ENCODE measurements at regions not wholly inside any gene's neighbourhood (a gene's known extent, or its start where the extent isn't known, plus 50 kb on each side); places are given as distances from the start of the nearest gene placed in this dataset.

GRCh38 chr5:111668477-111669414 lies 88.2 kb downstream of the NREP start:
- POLR2A ChIA-PET: no interaction called here
- no peak overlapping the region for H3K9ac ChIP-seq (ENCODE audit: insufficient read depth, low read depth, low read length)
- ATAC-seq (no peak), FAIRE-seq (no peak), DNase-seq (ENCODE audit: low spot score) (no peak)
- no peak overlapping the region for H3K4me3 ChIP-seq (replicated peaks in 1 of 3; ENCODE audit: insufficient read depth in 1 of 3, low read depth in 2 of 3, low read length in 3 of 3)
- CTCF ChIA-PET (ENCODE audit: low intra/inter-chr PET ratio, low total read pairs): no interaction called here
- no peaks in the 10 kb centered on the region for H4K20me1 ChIP-seq (ENCODE audit: insufficient read depth, low read length)
- H2AFZ ChIP-seq (ENCODE audit: low read length): no peak overlapping the region
- TF ChIP-seq, protein P1, sequence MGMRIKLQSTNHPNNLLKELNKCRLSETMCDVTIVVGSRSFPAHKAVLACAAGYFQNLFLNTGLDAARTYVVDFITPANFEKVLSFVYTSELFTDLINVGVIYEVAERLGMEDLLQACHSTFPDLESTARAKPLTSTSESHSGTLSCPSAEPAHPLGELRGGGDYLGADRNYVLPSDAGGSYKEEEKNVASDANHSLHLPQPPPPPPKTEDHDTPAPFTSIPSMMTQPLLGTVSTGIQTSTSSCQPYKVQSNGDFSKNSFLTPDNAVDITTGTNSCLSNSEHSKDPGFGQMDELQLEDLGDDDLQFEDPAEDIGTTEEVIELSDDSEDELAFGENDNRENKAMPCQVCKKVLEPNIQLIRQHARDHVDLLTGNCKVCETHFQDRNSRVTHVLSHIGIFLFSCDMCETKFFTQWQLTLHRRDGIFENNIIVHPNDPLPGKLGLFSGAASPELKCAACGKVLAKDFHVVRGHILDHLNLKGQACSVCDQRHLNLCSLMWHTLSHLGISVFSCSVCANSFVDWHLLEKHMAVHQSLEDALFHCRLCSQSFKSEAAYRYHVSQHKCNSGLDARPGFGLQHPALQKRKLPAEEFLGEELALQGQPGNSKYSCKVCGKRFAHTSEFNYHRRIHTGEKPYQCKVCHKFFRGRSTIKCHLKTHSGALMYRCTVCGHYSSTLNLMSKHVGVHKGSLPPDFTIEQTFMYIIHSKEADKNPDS (CRISPR knock-in tag; IDR thresholded peaks at IDR 0.05): no peak
- TF ChIP-seq ZNF841 (CRISPR knock-in tag; IDR thresholded peaks at IDR 0.05; ENCODE audit: borderline replicate concordance) (no peak), RBAK (CRISPR knock-in tag; IDR thresholded peaks at IDR 0.05) (no peak), ZNF737 (CRISPR knock-in tag; IDR thresholded peaks at IDR 0.05; ENCODE audit: borderline replicate concordance) (no peak), RAD51 (IDR thresholded peaks at IDR 0.05; ENCODE audit: borderline replicate concordance) (no peak)
- TF ChIP-seq, protein P2, sequence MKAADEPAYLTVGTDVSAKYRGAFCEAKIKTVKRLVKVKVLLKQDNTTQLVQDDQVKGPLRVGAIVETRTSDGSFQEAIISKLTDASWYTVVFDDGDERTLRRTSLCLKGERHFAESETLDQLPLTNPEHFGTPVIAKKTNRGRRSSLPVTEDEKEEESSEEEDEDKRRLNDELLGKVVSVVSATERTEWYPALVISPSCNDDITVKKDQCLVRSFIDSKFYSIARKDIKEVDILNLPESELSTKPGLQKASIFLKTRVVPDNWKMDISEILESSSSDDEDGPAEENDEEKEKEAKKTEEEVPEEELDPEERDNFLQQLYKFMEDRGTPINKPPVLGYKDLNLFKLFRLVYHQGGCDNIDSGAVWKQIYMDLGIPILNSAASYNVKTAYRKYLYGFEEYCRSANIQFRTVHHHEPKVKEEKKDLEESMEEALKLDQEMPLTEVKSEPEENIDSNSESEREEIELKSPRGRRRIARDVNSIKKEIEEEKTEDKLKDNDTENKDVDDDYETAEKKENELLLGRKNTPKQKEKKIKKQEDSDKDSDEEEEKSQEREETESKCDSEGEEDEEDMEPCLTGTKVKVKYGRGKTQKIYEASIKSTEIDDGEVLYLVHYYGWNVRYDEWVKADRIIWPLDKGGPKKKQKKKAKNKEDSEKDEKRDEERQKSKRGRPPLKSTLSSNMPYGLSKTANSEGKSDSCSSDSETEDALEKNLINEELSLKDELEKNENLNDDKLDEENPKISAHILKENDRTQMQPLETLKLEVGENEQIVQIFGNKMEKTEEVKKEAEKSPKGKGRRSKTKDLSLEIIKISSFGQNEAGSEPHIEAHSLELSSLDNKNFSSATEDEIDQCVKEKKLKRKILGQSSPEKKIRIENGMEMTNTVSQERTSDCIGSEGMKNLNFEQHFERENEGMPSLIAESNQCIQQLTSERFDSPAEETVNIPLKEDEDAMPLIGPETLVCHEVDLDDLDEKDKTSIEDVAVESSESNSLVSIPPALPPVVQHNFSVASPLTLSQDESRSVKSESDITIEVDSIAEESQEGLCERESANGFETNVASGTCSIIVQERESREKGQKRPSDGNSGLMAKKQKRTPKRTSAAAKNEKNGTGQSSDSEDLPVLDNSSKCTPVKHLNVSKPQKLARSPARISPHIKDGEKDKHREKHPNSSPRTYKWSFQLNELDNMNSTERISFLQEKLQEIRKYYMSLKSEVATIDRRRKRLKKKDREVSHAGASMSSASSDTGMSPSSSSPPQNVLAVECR (CRISPR knock-in tag; IDR thresholded peaks at IDR 0.05; ENCODE audit: borderline replicate concordance): no peak
- H3K27ac ChIP-seq (ENCODE audit: extremely low read length, insufficient read depth, low read length): no peak overlapping the region
- no peaks in the 10 kb centered on the region for H3K9me3 ChIP-seq (ENCODE audit: low read length)
- 5% methylated on average over 4 of the region's 4 CpGs for WGBS (ENCODE audit: low lambda C conversion rate)
- no peaks in the 10 kb centered on the region for H3K79me2 ChIP-seq (ENCODE audit: insufficient read depth, low read length)
- intact Hi-C loops (cut with micrococcal nuclease; ENCODE audit: unreplicated experiment): no loop called here
- in situ Hi-C loops (cut with HindIII; ENCODE audit: extremely low pct_ligation_motif_present, low pct_unique_long_range_greater_than_20kb): no loop called here
- no TSS peak for BruUV-seq (replicated peaks)
- H3K27me3 ChIP-seq (ENCODE audit: control insufficient read depth in 1 of 2, insufficient read depth in 2 of 2, low read length in 2 of 2): peaks cover 0 to 7% of the 10 kb centered on the region in 2 experiments; a peak in 2 of 5 replicates
- H3K36me3 ChIP-seq (replicated peaks in 1 of 2; ENCODE audit: control insufficient read depth in 1 of 2, insufficient read depth in 2 of 2, low read length in 2 of 2): no peaks in the 10 kb centered on the region
- no peak overlapping the region for H3K4me2 ChIP-seq (ENCODE audit: low read depth, low read length)
- no peaks in the 10 kb centered on the region for H3K4me1 ChIP-seq (ENCODE audit: insufficient read depth, low read length)
